GM12878 (cell line): ENCODE measurements at regions not wholly inside any gene's neighbourhood (a gene's known extent, or its start where the extent isn't known, plus 50 kb on each side); places are given as distances from the start of the nearest gene placed in this dataset.

Experiments
- ATAC-seq: fragments of 200-7000 bp; cut with Tn5 transposase; 3 replicates; pipeline ENCODE4 v1.9.1; 2020; ENCODE audit warnings: mild to moderate bottlenecking, moderate library complexity
- BruUV-seq: library from RNA; stranded (reverse); fragments of 400-500 nt; replicated peaks from 2 replicates; lab custom pipeline; 2021; lab: Mats Ljungman, UMichigan
- CTCF ChIA-PET: fragments of 300-600 bp; sonication (Branson Sonifier 250); formaldehyde crosslinking; extraction: SDS; loops from one replicate; lab custom pipeline; 2021; ENCODE audit warnings: inconsistent platforms; lab: Yijun Ruan, JAX
- POLR2A ChIA-PET: fragments of 350-600 bp; formaldehyde crosslinking; extraction: SDS; loops from one replicate; lab custom pipeline; 2021; ENCODE audit warnings: inconsistent platforms; lab: Charles Lee
- RAD21 ChIA-PET: fragments of 300-600 bp; sonication (Branson Sonifier 250); formaldehyde crosslinking; loops from one replicate; lab custom pipeline; 2023; ENCODE audit warnings: antibody characterized with exemption; ENCODE audit not compliant: unreplicated experiment; lab: Charles Lee
- SMC1A ChIA-PET: fragments of 300-600 bp; sonication (Branson Sonifier 250); formaldehyde crosslinking; loops from one replicate; lab custom pipeline; 2023; ENCODE audit not compliant: unreplicated experiment, uncharacterized antibody; lab: Charles Lee
- DNase-seq: peaks from one replicate; pipeline ENCODE4 v3.0.0-alpha.2; 2011; ENCODE audit warnings: low read depth, low spot score
- FAIRE-seq: peaks from 3 replicates; lab custom pipeline; 2011; peaks lifted over from hg19 to GRCh38; lab: Jason Lieb, UNC
- H2AFZ ChIP-seq: 2 replicates; pipeline ENCODE4 v1.6.0; 2011; ENCODE audit warnings: low read depth, low read length, control low read depth; ENCODE audit not compliant: control insufficient read depth
- H3K27ac ChIP-seq: 2 replicates; pipeline ENCODE4 v1.5.1; 2011; ENCODE audit warnings: control low read depth; ENCODE audit not compliant: control insufficient read depth, insufficient read depth
- H3K27me3 ChIP-seq, 2 experiments: replicated peaks in 1 of 2; 2 replicates each; pipeline versions ENCODE4 v1.6.0 to v1.6.1; 2011; ENCODE audit warnings: low read length in 1 of 2; ENCODE audit not compliant: control insufficient read depth in 2 of 2, insufficient read depth in 2 of 2
- H3K36me3 ChIP-seq, 2 experiments: 2 replicates each; pipeline ENCODE4 v1.5.1; 2011; ENCODE audit warnings: low read length in 1 of 2; ENCODE audit not compliant: control insufficient read depth in 2 of 2, insufficient read depth in 2 of 2
- H3K4me1 ChIP-seq: 2 replicates; pipeline ENCODE4 v1.6.1; 2011; ENCODE audit warnings: mild to moderate bottlenecking, low read length, moderate library complexity, mixed read lengths; ENCODE audit not compliant: control insufficient read depth, insufficient read depth
- H3K4me2 ChIP-seq: 2 replicates; pipeline ENCODE4 v1.6.0; 2011; ENCODE audit warnings: control low read depth; ENCODE audit not compliant: control insufficient read depth, insufficient read depth
- H3K4me3 ChIP-seq: fragments of 200-600 bp; sonication (generic); 2 replicates; pipeline ENCODE4 v1.5.1; 2016
- H3K79me2 ChIP-seq: 2 replicates; pipeline ENCODE4 v1.6.0; 2011; ENCODE audit warnings: low read length; ENCODE audit not compliant: control insufficient read depth, insufficient read depth
- H3K9ac ChIP-seq: 2 replicates; pipeline ENCODE4 v1.8.0; 2011; ENCODE audit warnings: low read length, control low read depth, mixed read lengths; ENCODE audit not compliant: control insufficient read depth, insufficient read depth
- H3K9me3 ChIP-seq: replicated peaks from 3 replicates; pipeline ENCODE4 v1.5.1; 2011; ENCODE audit warnings: mild to moderate bottlenecking, low read length; ENCODE audit not compliant: control insufficient read depth, insufficient read depth
- H4K20me1 ChIP-seq: 2 replicates; pipeline ENCODE4 v1.6.0; 2011; ENCODE audit not compliant: control insufficient read depth, insufficient read depth
- BACH1 ChIP-seq: fragments of 450-650 bp; IDR thresholded peaks from 2 replicates; pipeline ENCODE4 v1.6.1; 2017; ENCODE audit warnings: mild to moderate bottlenecking, borderline replicate concordance
- CBX5 ChIP-seq: sonication (generic); IDR thresholded peaks from 2 replicates; pipeline ENCODE4 v1.6.1; 2016; ENCODE audit warnings: low read depth, moderate library complexity, mild to moderate bottlenecking, inconsistent platforms
- ETV6 ChIP-seq, 2 experiments: fragments of 450-650 bp in 1 of 2; IDR thresholded peaks in 1 of 2; conservative IDR thresholded peaks in 1 of 2; 2 replicates each; pipeline ENCODE4 v1.6.1; 2014; ENCODE audit warnings: antibody characterized with exemption in 1 of 2, borderline replicate concordance in 1 of 2, low read depth in 1 of 2, mild to moderate bottlenecking in 1 of 2, moderate library complexity in 1 of 2
- FOXM1 ChIP-seq: IDR thresholded peaks from 2 replicates; pipeline ENCODE4 v1.6.1; 2012; ENCODE audit warnings: low read depth, mild to moderate bottlenecking, inconsistent platforms, low read length, moderate library complexity
- LARP7 ChIP-seq: fragments of 450-650 bp; IDR thresholded peaks from 2 replicates; pipeline ENCODE4 v1.6.1; 2017; ENCODE audit warnings: mild to moderate bottlenecking
- NFYA ChIP-seq: IDR thresholded peaks from 2 replicates; pipeline ENCODE4 v1.6.1; 2011; ENCODE audit warnings: low read depth, mild to moderate bottlenecking, low read length, improper control_type of control experiment, borderline replicate concordance
- RAD21 ChIP-seq: IDR thresholded peaks from 2 replicates; pipeline ENCODE4 v1.6.1; 2011; ENCODE audit warnings: mild to moderate bottlenecking, low read depth, low read length, moderate library complexity; ENCODE audit not compliant: insufficient read depth
- RCOR1 ChIP-seq: conservative IDR thresholded peaks from 2 replicates; pipeline ENCODE4 v1.6.1; 2012; ENCODE audit warnings: low read depth, low read length, improper control_type of control experiment
- RUNX3 ChIP-seq: IDR thresholded peaks from 2 replicates; pipeline ENCODE4 v1.6.1; 2012; ENCODE audit warnings: low read length, inconsistent platforms
- SMC3 ChIP-seq: IDR thresholded peaks from 2 replicates; pipeline ENCODE4 v1.6.1; 2011; ENCODE audit warnings: low read length, improper control_type of control experiment, borderline replicate concordance
- STAT1 ChIP-seq: fragments of 450-650 bp; conservative IDR thresholded peaks from 2 replicates; pipeline ENCODE4 v1.6.1; 2014; ENCODE audit warnings: antibody characterized with exemption, mild to moderate bottlenecking
- ZNF274 ChIP-seq: IDR thresholded peaks from one replicate; pipeline ENCODE4 v1.8.0; 2011; ENCODE audit not compliant: insufficient read length, insufficient read depth
- WGBS: methylation state at CpG from one replicate; pipeline ENCODE4 v1.1.6; 2016; ENCODE audit warnings: low lambda C conversion rate; ENCODE audit not compliant: insufficient replicate concordance, insufficient coverage; ENCODE audit errors: missing lambda C conversion rate; 5-methylcytosine and 5-hydroxymethylcytosine counted together
- in situ Hi-C: fragments of 300-500 bp; cut with MboI; formaldehyde crosslinking; loops from 9 replicates; pipeline ENCODE4 v1.14.3; 2018; ENCODE audit warnings: mixed read lengths
- intact Hi-C: fragments of 100-400 bp; cut with micrococcal nuclease; formaldehyde crosslinking; loops from one replicate; pipeline ENCODE4 v1.14.2; 2022; ENCODE audit not compliant: unreplicated experiment
- TF ChIP-seq, protein P1 (sequence below): fragments of 450-650 bp; IDR thresholded peaks from 2 replicates; pipeline ENCODE4 v1.6.1; 2017; ENCODE audit warnings: mild to moderate bottlenecking, low read depth, inconsistent platforms; ENCODE audit not compliant: poor library complexity, severe bottlenecking
- TF ChIP-seq, protein P2 (sequence below): IDR thresholded peaks from 2 replicates; pipeline ENCODE4 v1.6.1; 2012; ENCODE audit warnings: low read depth, low read length, improper control_type of control experiment
- TF ChIP-seq, protein P3 (sequence below): fragments of 450-650 bp; IDR thresholded peaks from 2 replicates; pipeline ENCODE4 v1.6.1; 2016; ENCODE audit warnings: mild to moderate bottlenecking
- TF ChIP-seq, protein P4 (sequence below): IDR thresholded peaks from 2 replicates; pipeline ENCODE4 v1.6.1; 2011; ENCODE audit warnings: mild to moderate bottlenecking, low read depth, low read length, moderate library complexity; ENCODE audit not compliant: insufficient replicate concordance
- TF ChIP-seq, protein P5 (sequence below): IDR thresholded peaks from 2 replicates; pipeline ENCODE4 v1.6.1; 2012; ENCODE audit warnings: low read length, inconsistent platforms

DNA sequence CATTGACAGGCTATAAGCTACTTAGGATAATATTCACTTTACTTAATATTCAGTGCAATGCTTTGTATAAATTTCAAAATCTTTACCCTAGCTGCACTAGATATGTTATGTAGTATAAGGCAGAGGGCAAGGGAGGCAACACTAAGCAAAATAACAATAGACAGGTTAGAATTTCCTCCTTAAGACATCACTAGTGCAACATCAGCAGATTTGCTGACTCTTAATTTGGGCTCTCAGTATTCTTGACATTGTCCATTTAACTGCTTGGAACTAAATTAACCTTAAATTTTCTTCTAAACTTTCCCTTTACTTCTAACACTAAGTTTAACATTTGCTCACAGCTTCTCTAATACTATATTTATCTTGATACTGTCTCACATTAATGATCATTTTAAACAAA, 273.9 kb downstream of the DIO2 start (continued):
- TF ChIP-seq, protein P1, sequence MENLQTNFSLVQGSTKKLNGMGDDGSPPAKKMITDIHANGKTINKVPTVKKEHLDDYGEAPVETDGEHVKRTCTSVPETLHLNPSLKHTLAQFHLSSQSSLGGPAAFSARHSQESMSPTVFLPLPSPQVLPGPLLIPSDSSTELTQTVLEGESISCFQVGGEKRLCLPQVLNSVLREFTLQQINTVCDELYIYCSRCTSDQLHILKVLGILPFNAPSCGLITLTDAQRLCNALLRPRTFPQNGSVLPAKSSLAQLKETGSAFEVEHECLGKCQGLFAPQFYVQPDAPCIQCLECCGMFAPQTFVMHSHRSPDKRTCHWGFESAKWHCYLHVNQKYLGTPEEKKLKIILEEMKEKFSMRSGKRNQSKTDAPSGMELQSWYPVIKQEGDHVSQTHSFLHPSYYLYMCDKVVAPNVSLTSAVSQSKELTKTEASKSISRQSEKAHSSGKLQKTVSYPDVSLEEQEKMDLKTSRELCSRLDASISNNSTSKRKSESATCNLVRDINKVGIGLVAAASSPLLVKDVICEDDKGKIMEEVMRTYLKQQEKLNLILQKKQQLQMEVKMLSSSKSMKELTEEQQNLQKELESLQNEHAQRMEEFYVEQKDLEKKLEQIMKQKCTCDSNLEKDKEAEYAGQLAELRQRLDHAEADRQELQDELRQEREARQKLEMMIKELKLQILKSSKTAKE: no peak
- no peak for TF ChIP-seq RAD21
- TF ChIP-seq, protein P2, sequence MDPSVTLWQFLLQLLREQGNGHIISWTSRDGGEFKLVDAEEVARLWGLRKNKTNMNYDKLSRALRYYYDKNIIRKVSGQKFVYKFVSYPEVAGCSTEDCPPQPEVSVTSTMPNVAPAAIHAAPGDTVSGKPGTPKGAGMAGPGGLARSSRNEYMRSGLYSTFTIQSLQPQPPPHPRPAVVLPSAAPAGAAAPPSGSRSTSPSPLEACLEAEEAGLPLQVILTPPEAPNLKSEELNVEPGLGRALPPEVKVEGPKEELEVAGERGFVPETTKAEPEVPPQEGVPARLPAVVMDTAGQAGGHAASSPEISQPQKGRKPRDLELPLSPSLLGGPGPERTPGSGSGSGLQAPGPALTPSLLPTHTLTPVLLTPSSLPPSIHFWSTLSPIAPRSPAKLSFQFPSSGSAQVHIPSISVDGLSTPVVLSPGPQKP: no peak
- TF ChIP-seq STAT1: no peak
- TF ChIP-seq ETV6 (conservative IDR thresholded peaks at IDR 0.05 in 1 of 2, IDR thresholded peaks at IDR 0.05 in 1 of 2; ENCODE audit: borderline replicate concordance in 1 of 2, low read depth in 1 of 2): no peak
- no peak for TF ChIP-seq CBX5
- no peak for TF ChIP-seq BACH1

DNA sequence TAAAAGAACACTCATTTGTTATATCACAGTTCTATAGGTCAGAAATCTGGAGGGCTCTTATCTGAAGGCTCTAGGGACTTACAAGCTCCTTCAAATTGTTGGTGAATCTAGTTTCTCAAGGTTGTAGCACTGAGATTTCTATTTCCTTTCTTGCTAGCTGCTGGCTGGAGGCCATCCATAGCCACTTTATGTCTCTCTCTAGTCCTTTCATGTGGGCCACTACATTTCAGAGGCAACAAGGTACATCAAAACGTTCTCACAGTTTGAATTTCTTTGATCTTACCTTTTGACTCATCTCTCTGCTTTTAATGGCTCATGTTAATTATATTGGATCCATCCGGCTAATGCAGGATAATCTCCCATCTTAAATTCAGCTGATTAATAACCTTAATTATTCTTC, 286.8 kb downstream of the DIO2 start:
- Histone ChIP-seq H3K36me3 (no peaks in the 10 kb centered on the region), H4K20me1 (no peaks in the 10 kb centered on the region), H2AFZ (no peak overlapping the region), H3K4me2 (no peak overlapping the region), H3K27ac (no peak overlapping the region), H3K27me3 (no peaks in the 10 kb centered on the region), H3K9me3 (no peaks in the 10 kb centered on the region), H3K4me1 (no peaks in the 10 kb centered on the region), H3K79me2 (no peaks in the 10 kb centered on the region), H3K4me3 (no peak overlapping the region), H3K9ac (no peak overlapping the region)
- SMC1A ChIA-PET: no interaction called here
- no peak for DNase-seq
- FAIRE-seq: no peak
- BruUV-seq: no TSS peak
- WGBS: 21% methylated on average over 2 of the region's 2 CpGs
- CTCF ChIA-PET: no interaction called here
- RAD21 ChIA-PET: no interaction called here
- in situ Hi-C loops: no loop called here
- intact Hi-C loops: no loop called here
- no peak for ATAC-seq
- POLR2A ChIA-PET: no interaction called here
- TF ChIP-seq LARP7 (no peak), RUNX3 (no peak), ZNF274 (no peak), RCOR1 (no peak), NFYA (no peak), FOXM1 (no peak), SMC3 (no peak)
- TF ChIP-seq, protein P3, sequence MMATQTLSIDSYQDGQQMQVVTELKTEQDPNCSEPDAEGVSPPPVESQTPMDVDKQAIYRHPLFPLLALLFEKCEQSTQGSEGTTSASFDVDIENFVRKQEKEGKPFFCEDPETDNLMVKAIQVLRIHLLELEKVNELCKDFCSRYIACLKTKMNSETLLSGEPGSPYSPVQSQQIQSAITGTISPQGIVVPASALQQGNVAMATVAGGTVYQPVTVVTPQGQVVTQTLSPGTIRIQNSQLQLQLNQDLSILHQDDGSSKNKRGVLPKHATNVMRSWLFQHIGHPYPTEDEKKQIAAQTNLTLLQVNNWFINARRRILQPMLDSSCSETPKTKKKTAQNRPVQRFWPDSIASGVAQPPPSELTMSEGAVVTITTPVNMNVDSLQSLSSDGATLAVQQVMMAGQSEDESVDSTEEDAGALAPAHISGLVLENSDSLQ: no peak
- TF ChIP-seq, protein P4, sequence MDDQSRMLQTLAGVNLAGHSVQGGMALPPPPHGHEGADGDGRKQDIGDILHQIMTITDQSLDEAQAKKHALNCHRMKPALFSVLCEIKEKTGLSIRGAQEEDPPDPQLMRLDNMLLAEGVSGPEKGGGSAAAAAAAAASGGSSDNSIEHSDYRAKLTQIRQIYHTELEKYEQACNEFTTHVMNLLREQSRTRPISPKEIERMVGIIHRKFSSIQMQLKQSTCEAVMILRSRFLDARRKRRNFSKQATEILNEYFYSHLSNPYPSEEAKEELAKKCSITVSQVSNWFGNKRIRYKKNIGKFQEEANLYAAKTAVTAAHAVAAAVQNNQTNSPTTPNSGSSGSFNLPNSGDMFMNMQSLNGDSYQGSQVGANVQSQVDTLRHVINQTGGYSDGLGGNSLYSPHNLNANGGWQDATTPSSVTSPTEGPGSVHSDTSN: no peak
- TF ChIP-seq, protein P5, sequence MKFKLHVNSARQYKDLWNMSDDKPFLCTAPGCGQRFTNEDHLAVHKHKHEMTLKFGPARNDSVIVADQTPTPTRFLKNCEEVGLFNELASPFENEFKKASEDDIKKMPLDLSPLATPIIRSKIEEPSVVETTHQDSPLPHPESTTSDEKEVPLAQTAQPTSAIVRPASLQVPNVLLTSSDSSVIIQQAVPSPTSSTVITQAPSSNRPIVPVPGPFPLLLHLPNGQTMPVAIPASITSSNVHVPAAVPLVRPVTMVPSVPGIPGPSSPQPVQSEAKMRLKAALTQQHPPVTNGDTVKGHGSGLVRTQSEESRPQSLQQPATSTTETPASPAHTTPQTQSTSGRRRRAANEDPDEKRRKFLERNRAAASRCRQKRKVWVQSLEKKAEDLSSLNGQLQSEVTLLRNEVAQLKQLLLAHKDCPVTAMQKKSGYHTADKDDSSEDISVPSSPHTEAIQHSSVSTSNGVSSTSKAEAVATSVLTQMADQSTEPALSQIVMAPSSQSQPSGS: no peak
